ENCODE measurements at regions not wholly inside any gene's neighbourhood (a gene's known extent, or its start where the extent isn't known, plus 50 kb on each side); places are given as distances from the start of the nearest gene placed in this dataset.

GRCh38 chr22:49208004-49208402 is 619.7 kb downstream of the BRD1 start (continued):
- TF ChIP-seq FEZF1 (tag by site-specific recombination; IDR thresholded peaks at IDR 0.05) (no peak), SCRT2 (tag by site-specific recombination; IDR thresholded peaks at IDR 0.05) (no peak), ZNF146 (tag by site-specific recombination; IDR thresholded peaks at IDR 0.05) (no peak), ZNF350 (tag by site-specific recombination; IDR thresholded peaks at IDR 0.05) (no peak), ZNF121 (tag by site-specific recombination; IDR thresholded peaks at IDR 0.05) (no peak), HOXD13 (CRISPR knock-in tag; IDR thresholded peaks at IDR 0.05; ENCODE audit: borderline replicate concordance) (no peak)

DNA sequence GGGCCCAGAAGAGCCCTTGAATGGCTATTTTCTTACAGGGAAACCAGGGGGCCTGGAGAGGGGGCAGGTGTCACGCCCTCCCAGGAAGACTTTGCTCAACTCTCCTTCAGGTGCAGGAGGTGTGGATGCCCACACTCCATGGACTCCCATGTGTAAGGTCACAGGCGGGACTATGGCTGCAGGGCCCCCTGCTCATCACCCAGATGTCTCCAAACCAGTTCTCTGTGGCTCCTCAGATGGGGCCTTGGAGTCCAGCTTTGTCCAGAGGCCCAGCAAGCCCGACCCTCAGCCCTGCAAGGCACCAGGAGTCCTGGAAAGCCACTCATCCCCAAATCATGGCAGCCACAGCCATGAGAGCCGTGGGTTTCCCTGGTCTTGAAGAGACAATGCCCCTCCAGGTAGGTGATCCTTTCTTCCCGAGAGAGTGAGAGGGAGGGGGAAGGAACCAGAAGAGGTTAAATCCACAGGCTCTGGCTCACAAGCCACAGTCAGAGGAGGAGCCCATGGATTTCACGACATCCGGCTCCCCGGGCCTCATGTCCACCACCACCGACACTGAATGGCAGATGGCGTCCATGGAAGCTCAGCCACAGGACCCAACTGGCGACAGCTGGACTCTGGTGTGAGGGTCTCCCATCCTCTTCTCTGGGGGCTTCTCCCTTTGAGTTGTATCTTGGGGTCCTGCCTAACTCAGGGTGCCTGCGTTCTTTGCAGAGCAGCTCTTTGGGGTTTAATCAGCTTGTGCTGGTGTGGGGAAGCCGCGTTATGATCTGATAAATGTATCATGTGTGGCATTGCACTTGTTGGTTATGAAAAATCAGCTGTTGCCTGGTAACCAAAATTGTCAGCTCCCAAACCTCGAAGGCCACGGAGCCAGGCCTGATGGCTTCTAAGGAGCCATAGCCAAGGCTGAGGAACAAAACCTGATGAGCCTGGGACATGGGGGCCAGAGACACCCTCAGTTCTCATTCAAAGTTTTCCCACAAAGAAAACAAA is 620.4 kb downstream of the BRD1 start:
- ChIA-PET POLR2A (no interaction called here), CTCF (interaction anchor here (0.8 kb wide), 1 partner anchor 240 kb away, joined by 4 read pairs; no protein-coding TSS in a partner anchor)
- no peak overlapping the region for H3K27ac ChIP-seq (ENCODE audit: extremely low read depth, low read depth, low read length)
- H3K4me3 ChIP-seq (ENCODE audit: low read depth, low read length): no peak overlapping the region
- 0 out of 2 replicates have a peak, but pooled peaks cover 6% of the 10 kb centered on the region for H3K4me1 ChIP-seq (ENCODE audit: control insufficient read depth, insufficient read depth, low read length)
- no peaks in the 10 kb centered on the region for H3K9me3 ChIP-seq (ENCODE audit: control insufficient read depth, insufficient read depth, low read depth, low read length)
- no peaks in the 10 kb centered on the region for H3K36me3 ChIP-seq (ENCODE audit: control insufficient read depth in 2 of 2, insufficient read depth in 1 of 2, low read length in 2 of 2)
- TF ChIP-seq OVOL3 (tag by site-specific recombination; IDR thresholded peaks at IDR 0.05) (no peak), PRDM2 (tag by site-specific recombination; IDR thresholded peaks at IDR 0.05; ENCODE audit: borderline replicate concordance) (no peak), ZNF561 (tag by site-specific recombination; IDR thresholded peaks at IDR 0.05; ENCODE audit: borderline replicate concordance) (no peak), ZFP3 (tag by site-specific recombination; IDR thresholded peaks at IDR 0.05; ENCODE audit: low read depth) (no peak), ZNF48 (tag by site-specific recombination; IDR thresholded peaks at IDR 0.05) (no peak), ZNF660 (tag by site-specific recombination; IDR thresholded peaks at IDR 0.05) (no peak), HIC1 (tag by site-specific recombination; IDR thresholded peaks at IDR 0.05) (no peak), EGR2 (tag by site-specific recombination; IDR thresholded peaks at IDR 0.05; ENCODE audit: low read depth) (no peak), ZNF585B (tag by site-specific recombination; IDR thresholded peaks at IDR 0.05) (no peak), ZNF518A (tag by site-specific recombination; conservative IDR thresholded peaks at IDR 0.05; ENCODE audit: low read depth) (no peak), KLF9 (tag by site-specific recombination; IDR thresholded peaks at IDR 0.05; ENCODE audit: low read depth) (no peak), TRIM28 (IDR thresholded peaks at IDR 0.05; ENCODE audit: borderline replicate concordance, low read length) (no peak), ZXDB (tag by site-specific recombination; IDR thresholded peaks at IDR 0.05) (no peak)
